ENCODE measurements at regions not wholly inside any gene's neighbourhood (a gene's known extent, or its start where the extent isn't known, plus 50 kb on each side); places are given as distances from the start of the nearest gene placed in this dataset.

DNA sequence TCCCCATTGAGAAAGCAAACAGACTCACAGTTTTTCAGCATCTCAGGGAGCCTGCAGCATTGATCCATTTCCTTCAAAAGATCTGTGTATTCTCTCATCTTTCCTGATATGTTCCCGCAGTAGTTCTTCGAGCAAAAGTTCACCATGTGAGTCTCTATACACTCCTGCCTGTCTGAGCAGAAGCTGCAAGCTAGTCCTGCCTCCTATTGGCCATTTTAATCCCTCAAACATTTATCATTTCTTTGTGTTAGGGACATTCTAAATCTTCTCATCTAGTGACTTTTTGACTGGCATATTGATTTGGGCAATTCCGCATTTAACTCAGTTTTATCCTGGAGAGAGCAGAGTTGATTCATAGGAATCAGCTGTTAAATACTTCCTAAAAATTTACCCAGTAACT, 660.4 kb upstream of the KLF12 start:
- no peak for DNase-seq (ENCODE audit: low read depth, low spot score)

DNA sequence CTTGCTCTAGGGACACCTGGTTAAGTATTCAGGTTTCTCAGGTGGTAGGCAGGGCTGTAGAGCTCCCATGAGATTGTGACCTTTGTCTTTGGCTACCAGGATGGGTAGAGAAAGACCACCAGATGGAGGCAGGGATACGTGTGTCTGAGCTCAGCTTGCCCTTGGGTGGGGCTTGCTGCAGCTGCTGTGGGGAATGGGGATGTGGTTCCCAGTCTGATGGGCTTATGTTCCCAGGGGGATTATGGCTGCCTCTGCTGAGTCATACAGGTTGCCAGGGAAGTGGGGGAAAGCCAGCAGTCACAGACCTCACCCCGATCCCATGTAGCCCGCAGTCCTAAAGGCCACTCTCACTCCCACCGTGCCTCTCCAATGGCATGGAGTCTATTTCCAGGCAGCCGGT, 659.9 kb upstream of the KLF12 start:
- no peak for DNase-seq (ENCODE audit: low read depth, low spot score)

DNA sequence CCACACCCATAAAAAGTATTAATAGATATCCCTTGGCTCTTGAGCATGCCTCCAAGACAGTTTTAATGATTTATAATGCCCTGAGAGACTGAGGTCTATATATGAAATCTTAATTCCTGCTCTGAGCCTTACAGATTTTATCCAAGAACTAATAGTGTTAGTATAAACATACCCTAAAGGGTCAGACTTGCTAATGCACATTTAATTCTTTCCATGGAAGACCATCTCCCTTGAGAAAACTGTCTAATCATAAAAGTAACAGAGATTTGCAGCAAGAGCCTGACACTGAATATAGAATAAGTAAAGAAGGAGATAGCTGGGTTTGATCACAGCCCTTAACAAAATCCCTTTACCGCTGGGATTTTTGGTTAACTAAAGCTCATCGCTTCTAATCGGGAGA, 650.8 kb upstream of the KLF12 start:
- no peak for DNase-seq (ENCODE audit: low read depth, low spot score)

DNA sequence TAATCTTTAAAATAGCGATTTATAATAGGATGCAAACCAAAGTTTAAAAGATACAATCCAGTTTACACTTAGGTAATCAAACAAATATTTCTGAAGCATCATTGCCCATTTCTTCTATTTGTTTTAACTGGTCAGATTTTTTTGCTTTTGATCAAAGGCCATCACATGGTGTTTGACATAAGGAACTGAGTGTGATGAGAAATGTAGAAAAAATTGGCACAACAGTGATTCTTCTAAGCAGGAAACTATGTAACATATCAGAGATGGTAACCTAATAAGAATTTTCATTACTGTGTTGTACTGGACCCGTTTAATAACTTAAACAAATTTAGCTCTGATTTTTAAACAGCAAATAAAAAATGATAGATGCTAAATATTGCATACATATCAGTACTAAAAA, 644.7 kb upstream of the KLF12 start:
- no peak for DNase-seq (ENCODE audit: low read depth, low spot score)

DNA sequence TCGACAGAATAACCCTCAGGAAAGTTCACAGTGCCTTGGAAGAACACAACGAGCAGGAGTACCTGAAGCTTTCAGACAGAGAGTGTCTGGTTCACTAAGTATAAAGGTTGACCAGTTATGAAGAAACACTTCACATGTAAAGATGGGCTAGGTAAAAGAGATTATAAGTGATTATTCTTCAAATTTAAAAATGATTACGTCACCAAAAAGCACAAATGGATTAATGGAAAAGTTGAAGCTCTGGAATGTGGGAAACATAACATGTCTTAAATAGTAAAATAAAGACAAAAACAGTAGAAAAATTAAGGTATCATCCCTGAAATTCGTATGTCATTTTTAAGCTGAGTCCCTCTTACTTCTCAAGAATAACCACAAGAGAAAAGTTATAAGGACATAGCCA, 643.9 kb upstream of the KLF12 start:
- DNase-seq (ENCODE audit: low read depth, low spot score): no peak

DNA sequence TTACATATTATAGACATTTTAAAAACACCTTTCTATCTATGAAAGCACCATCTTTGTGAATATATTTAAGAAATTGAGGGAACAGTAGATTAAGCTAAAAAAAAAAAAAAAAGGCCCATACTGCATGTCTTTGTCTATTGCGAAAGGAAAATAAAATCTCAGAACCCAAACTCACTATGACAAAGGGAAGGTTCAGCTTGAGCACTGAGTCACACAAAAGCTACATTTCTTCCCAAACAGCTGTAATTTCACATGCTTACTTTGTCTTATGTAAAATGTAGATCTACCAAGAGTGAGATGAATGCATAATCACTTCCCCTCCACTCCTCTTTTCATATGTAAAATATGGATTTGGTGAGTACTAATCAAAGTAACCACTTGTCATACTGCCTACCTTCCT, 640.1 kb upstream of the KLF12 start:
- no peak for DNase-seq (ENCODE audit: low read depth, low spot score)

DNA sequence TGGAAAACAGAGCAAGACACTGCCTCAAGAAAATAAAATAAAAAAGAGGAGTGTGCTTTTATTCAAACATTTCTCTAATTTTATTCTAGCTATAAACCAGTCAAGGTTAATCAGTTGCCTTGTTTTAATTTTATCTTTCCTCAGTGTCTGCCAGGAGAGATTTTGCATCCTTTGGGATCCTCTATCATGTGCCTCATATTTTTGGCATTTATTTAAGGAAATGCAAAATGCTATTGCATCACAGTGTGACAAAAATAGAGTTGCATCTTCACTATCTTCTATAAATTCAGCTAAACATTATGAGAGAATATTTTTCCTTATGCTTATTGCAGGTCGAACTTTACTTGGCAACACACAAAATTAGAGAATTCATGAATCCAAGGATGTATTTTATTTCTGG, 639.0 kb upstream of the KLF12 start:
- DNase-seq (ENCODE audit: low read depth, low spot score): no peak

DNA sequence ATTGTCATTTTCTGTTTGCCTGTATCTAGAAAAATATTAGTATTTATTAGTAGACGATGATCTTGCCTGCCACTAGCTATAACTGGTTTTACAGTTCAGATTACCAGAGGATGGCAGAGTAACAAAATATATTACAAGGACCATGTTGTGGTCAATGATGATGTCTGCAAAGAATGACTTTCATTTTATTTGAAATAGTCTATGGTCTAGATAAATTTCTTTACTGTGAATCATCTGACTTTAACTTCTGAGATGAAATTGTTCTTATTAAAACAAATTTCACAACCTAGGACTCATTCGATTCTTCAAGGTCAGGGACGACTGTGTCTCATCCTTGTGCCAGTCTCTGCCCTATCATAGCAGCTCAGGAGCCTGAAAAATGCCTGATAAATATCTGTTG, 637.8 kb upstream of the KLF12 start:
- DNase-seq (ENCODE audit: low read depth, low spot score): no peak

DNA sequence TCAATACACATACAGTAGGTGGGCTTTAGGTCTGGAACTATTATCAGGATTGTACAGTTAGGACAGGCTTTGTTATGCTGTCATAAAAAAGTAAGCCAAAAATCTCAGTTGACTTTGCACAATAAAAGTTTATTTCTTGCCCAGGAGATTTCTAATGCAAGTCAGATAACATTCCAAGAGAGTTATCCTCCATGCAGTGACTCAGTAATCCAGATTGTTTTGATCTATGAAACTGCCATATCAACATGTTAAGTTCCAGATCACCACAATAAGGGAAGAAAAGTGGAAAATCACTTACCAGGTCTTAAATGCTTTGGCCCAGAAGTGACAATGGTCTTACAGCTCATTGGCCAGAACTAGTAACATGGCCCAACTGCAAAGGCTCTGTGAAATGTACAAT, 636.2 kb upstream of the KLF12 start:
- no peak for DNase-seq (ENCODE audit: low read depth, low spot score)

DNA sequence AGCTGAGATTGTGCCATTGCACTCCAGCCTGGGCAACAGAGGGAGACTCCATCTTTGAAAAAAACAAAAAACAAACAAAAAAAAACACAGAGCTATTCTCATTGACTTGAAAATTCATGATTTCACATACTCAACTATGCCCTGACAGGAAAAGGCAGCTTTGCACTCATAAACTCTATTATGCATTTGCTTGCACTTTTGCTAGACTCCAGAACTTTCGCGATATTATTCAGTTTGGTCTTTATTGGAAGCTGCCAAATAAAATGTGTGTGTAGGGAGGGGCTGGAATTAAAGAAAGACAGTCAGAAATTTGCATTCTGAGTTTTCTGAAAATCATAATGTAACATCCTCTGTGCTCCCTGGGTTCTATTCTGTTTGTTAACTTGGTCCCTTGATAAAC, 635.1 kb upstream of the KLF12 start:
- no peak for DNase-seq (ENCODE audit: low read depth, low spot score)

DNA sequence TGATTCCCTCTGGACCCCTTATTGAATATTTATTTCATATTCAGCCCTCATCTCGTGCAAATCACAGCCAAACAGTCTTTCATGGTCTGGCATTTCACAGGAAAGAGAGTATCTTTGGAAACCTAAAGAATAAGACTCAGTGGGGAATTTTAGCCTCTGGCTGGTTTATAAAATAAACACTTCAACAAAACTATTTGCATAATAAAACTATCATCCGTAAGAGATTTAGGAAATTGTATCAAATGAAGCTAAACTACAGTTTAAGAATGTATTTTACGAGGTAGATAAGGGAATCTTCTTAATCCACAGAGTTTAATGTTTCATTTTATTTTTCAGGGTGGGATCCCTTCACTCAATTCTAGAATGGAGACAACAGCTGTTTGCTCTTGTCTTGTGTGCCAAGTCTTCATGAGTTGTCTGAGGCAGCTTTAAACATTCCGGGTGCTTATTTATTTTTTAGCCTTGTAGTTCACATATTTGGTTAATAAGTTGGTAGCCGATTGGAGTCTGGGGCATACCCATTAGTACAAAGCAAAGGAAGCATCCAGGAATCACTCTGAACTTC, 634.4 kb upstream of the KLF12 start:
- no peak for DNase-seq (ENCODE audit: low read depth, low spot score)

DNA sequence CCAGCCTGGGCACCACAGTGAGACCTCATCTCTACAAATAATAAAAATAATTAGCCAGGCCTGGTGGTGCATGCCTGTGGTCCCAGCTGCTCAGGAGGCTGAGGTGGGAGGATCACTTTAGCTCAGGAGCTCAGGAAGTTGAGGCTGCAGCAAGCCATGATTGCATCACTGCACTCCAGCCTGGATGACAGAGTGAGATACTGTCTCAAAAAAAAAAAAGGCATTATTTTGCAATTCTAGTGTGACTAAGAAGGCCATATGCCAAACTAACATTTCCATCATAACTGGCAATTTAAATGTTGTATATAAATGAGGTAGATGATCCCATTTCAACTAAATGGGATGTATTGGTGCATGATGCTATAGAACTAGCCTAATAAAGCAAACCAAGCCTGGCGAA, 632.8 kb upstream of the KLF12 start:
- no peak for DNase-seq (ENCODE audit: low read depth, low spot score)

DNA sequence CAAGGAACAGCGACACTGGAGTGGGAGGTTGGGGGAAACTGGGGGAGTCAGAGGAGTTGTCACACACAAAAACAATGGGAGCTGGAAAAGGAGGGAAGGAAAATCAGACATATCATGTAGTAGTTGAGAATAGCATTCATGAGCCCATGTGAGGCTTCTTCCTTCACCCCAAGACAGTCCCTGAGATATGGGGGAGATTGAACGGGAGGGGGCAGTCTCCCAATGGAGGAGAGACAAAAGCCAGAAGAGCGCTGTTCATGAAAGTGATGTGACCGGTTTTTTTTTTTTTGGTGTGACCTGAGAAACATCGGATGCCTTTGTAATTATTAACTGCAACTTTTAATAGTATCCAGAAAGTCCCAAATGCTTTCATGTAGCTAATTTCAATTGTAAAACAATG, 631.8 kb upstream of the KLF12 start:
- DNase-seq (ENCODE audit: low read depth, low spot score): no peak

DNA sequence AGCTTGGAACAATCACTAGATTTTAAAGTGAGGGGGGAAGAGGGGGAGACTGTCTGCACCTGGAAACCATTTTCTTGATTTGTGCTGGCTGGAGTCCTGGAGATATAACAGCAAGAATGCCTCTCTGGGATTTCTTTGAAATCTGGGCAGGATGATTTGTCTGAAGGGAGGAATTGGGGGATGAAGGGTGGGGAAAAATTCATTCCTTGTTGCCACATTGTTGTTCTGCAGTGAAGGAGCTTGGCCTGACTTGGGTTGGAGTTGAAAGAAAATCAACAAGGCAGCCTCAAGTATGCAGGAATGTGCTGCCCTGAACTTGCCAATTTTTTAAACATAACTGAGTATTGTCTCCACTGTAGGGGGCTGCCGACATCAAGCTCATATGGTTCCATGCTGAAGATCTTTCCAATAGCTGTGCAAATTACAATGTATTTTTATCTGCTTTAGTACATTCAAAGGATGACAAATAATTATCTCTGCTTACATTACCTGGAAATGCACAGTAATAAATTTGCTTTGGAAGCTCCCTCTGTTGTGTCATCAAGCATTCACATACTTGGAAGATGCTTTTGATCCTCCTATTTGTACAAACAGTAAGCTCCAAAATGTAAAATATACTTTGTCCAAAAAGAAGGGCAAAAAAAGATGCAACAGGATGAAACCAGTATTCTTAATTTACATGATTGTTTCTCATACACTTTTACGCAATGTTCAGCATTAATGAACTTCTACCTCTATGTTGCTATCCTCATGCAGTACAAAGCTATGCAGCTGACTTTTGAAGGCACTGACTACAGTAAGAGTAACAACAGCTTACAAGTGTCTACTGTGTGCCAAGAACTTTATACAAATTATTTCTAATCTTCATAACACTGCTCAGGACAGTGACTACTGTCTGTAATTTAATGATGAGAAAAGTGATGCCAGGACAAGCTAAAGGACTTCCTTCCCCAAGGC, 627.9 kb upstream of the KLF12 start:
- no peak for DNase-seq (ENCODE audit: low read depth, low spot score)

DNA sequence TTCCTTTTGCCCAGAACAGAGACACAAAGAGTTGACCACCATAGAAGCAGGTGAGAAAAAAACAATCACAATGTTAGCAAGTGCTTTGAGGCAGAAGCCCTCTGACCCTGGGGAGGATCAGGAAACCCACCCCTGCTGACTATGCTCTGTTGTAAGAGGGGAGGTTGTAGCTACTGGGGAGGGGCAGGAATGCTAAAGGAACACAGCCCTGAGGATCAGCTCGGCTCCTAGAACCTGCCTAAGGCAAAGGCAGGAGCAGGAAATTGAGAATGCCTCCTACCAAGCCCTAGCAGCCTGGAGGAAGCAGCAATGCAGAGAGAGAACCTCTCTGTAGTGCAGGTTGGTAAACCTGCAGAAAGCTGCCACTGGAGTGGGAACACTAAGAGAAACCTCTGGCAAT, 624.0 kb upstream of the KLF12 start:
- no peak for DNase-seq (ENCODE audit: low read depth, low spot score)

DNA sequence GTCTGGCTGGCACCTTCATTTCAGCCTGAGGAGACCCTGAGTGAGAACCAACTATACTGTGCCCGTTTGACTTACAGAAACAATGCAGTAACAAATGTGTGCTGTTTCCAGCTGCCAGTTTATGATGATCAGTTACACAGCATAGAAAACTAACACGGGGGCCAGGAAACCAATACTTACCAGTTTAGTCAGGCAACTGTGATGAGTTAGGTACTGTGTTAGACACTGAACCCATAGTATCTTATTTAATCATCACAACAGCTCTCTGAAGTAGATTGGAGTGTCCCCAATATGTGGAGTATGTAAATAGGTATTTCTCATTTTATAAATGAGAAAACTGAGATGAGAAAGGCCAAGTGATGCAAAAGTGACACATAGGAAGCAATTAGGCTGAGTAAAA, 620.9 kb upstream of the KLF12 start:
- no peak for DNase-seq (ENCODE audit: low read depth, low spot score)

DNA sequence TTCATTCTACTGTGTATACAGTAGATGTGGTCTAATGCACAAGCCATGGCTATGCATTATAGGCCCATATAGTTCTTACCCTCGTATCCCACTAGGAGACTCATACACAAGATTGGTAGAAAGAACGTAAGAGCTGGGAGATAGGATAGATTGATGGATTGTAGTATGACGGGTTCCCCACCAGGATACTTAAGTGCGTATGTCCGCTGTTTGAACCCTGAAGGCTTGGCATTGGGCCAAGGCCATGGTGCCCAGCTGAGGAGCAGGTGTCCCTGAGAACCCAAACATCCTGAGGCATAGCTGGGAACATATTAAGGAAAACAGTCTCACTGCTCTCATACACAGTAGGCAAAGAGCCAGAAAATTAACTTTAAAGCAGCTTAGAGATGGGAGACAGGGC, 617.5 kb upstream of the KLF12 start:
- no peak for DNase-seq (ENCODE audit: low read depth, low spot score)

DNA sequence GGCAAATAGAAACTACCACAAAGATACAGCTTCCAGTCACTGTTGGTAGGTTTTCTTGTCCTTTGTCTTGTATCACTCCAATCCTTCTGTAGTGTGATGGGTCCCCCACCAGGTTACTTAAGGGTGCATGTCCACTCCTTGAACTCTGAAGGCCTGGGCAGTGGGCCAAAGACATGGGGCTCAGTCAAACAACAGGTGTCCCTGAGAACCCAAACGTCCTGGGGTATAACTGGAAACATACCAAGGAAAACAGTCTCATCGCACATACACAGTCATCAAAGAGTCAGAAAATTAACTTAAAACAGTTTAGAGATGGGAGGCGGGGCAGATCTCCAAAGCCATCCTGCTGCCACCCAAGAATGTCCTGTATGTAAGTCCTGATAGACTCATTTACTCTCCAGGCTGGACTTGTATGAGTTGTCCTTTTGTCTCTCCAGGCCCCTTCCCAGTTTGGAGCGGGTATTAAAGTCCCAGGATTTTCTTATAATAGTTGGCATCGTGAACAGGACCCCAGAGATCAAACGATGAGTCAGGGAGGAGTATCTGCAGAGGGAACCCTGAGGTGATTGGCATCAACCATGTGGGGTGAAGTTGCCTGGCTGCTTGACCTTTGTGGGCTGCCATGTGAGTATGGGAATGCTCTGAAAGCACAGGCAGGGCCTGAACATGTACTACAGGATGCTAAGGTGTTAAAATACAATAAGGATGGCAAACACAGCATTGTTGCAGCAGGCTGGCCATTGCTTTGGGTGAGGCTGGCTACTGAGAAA, 613.2 kb upstream of the KLF12 start:
- no peak for DNase-seq (ENCODE audit: low read depth, low spot score)

DNA sequence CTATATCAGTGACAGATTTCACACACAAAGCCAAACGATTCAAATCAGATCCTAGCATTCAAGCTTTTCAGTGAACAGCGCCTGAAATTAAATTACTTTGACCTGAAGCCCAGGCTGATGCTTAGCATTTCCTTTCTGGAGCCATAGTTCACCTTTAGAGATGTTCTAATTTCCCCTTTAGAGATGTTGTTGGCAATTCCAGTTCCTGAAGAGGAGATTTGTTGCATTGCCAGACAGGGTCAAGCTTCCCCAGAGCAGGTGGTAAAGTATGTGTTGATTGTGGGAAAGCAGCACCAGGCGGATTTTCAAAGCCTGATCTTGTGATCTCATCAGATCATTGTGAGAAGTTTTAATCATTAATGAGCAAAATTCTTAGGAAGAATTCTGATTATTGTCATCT, 609.8 kb upstream of the KLF12 start:
- DNase-seq (ENCODE audit: low read depth, low spot score): no peak

DNA sequence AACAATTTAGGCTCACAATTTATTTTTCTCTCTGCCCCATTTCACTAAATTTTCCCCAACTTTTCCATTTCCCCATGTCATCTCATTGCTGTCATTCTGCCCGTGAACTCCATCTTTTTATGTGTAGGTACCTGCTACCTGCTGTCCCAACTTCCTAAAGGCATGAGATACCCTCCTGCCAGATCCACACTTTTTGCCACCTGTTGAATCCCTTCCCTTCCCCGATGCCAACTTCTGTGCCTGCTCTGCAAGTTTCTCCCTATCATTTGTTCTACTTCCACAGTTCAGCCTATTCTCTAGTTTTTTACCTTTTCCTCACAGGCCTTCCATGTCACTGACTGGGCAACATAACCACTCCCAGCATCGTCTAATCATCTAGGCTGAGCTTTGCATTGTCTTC, 607.5 kb upstream of the KLF12 start:
- no peak for DNase-seq (ENCODE audit: low read depth, low spot score)

DNA sequence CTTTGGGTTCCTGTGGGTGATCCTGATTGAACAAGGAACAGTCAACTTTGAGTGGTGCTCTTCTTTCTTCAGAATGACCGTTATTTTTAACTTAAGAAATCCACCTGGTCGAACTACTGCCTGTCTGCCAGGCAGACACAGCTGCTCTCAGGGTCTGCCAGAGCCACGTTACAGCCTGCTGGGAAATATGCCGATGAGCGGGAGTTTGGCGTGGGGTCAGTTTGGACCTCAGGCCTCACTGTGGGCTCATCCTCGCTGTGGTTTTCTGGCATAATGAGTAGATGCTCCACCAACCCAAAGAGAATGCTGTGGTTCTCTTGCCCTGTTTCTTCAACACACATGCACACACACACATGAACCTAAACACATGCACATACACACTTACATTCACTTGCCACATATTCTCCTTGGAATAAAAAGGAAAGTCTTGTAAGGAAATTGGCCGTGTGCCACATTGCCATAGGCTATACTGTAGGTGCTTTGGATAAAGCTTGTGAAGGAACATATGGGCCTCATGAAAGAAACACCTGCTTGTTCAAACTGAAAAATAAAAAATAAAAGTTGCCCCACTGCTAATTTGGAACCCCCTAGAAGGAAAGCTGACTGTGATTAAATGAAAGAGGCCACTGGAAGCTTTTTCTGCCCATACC, 598.7 kb upstream of the KLF12 start:
- no peak for DNase-seq (ENCODE audit: low read depth, low spot score)

DNA sequence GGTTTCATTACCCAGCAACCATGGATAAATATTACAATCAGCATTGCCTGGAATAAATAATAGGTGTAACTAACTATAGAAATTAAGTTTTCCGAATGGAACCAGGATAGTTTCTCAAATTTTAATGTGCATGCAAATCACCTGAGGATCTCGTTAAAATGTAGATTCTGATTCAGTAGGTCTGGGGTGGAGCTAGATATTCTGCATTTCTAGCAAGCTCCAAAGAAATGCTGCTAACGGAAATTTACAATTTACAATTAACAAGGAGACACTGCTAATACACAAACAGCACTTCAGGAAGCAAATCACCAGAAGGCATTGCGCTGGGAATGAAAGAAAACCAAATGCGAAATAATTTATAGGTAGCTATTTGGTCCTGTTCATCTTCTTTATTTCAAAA, 597.5 kb upstream of the KLF12 start:
- DNase-seq (ENCODE audit: low read depth, low spot score): no peak

Data from activated naive CD8-positive, alpha-beta T cell treated with anti-CD3 and anti-CD28 coated beads, Interleukin-2, amount 50 U/mL, for 16 hours (primary cell).